OCI-LY7 (cell line): ENCODE measurements at regions not wholly inside any gene's neighbourhood (a gene's known extent, or its start where the extent isn't known, plus 50 kb on each side); places are given as distances from the start of the nearest gene placed in this dataset.

Source experiments
- BruUV-seq: library from RNA; stranded (reverse); fragments of 400-500 nt; replicated peaks from 2 replicates; lab custom pipeline; 2021; lab: Mats Ljungman, UMichigan
- CTCF ChIA-PET: fragments of 300-600 bp; sonication (Branson Sonifier 250); formaldehyde crosslinking; loops from one replicate; lab custom pipeline; 2022; ENCODE audit warnings: antibody characterized with exemption; ENCODE audit not compliant: unreplicated experiment; lab: Charles Lee
- POLR2A ChIA-PET: fragments of 300-600 bp; sonication (Branson Sonifier 250); formaldehyde crosslinking; loops from one replicate; lab custom pipeline; 2022; ENCODE audit warnings: antibody characterized with exemption; lab: Charles Lee
- DNase-seq: peaks from one replicate; pipeline ENCODE4 v3.0.0-alpha.2; 2015; ENCODE audit warnings: low spot score
- H2AFZ ChIP-seq: fragments of 200-600 bp; sonication (generic), shearing (Covaris generic); 2 replicates; pipeline ENCODE4 v1.6.1; 2014; ENCODE audit warnings: mild to moderate bottlenecking, antibody characterized with exemption, low read length, moderate library complexity
- H3K27ac ChIP-seq: fragments of 200-600 bp; sonication (generic); 2 replicates; pipeline ENCODE4 v1.5.1; 2014; ENCODE audit warnings: mixed run types, low read depth, mild to moderate bottlenecking, moderate library complexity, low read length, inconsistent platforms; ENCODE audit not compliant: poor library complexity, severe bottlenecking
- H3K36me3 ChIP-seq: fragments of 200-600 bp; sonication (generic); 2 replicates; pipeline ENCODE4 v1.6.1; 2014; ENCODE audit warnings: mild to moderate bottlenecking, antibody characterized with exemption, low read length, moderate library complexity, mixed read lengths; ENCODE audit not compliant: insufficient read depth
- H3K4me1 ChIP-seq: fragments of 200-600 bp; sonication (generic); 2 replicates; pipeline ENCODE4 v1.5.1; 2014; ENCODE audit warnings: mild to moderate bottlenecking, low read length; ENCODE audit not compliant: insufficient read depth, poor library complexity, severe bottlenecking
- H3K4me2 ChIP-seq: fragments of 200-600 bp; sonication (generic); 2 replicates; pipeline ENCODE4 v1.6.1; 2014; ENCODE audit warnings: mild to moderate bottlenecking, low read length
- H3K4me3 ChIP-seq: fragments of 200-600 bp; sonication (generic); 2 replicates; pipeline ENCODE4 v1.5.1; 2014; ENCODE audit warnings: mild to moderate bottlenecking, low read depth, low read length; ENCODE audit not compliant: poor library complexity, severe bottlenecking
- H3K79me2 ChIP-seq: fragments of 200-600 bp; sonication (generic); 2 replicates; pipeline ENCODE4 v1.6.1; 2016; ENCODE audit warnings: low read depth, mild to moderate bottlenecking, low read length, moderate library complexity, mixed read lengths; ENCODE audit not compliant: insufficient read depth
- H3K9me2 ChIP-seq: fragments of 200-600 bp; sonication (generic); 2 replicates; pipeline ENCODE4 v1.6.1; 2016; ENCODE audit warnings: mild to moderate bottlenecking, low read length, mixed read lengths; ENCODE audit not compliant: insufficient read depth
- H3K9me3 ChIP-seq: fragments of 200-600 bp; sonication (generic); 2 replicates; pipeline ENCODE4 v1.6.1; 2014; ENCODE audit warnings: mild to moderate bottlenecking, mixed run types, low read length, mixed read lengths
- H4K20me1 ChIP-seq: fragments of 200-600 bp; sonication (generic); 2 replicates; pipeline ENCODE4 v1.6.1; 2014; ENCODE audit warnings: mild to moderate bottlenecking, antibody characterized with exemption, low read length, moderate library complexity, mixed read lengths; ENCODE audit not compliant: insufficient read depth
- EZH2phosphoT487 ChIP-seq: fragments of 200-600 bp; sonication (generic); IDR thresholded peaks from 2 replicates; pipeline ENCODE4 v1.6.1; 2018; ENCODE audit warnings: low read depth, borderline replicate concordance, mild to moderate bottlenecking, mixed run types, antibody characterized with exemption, low read length, moderate library complexity, mixed read lengths
- intact Hi-C: fragments of 100-400 bp; cut with micrococcal nuclease; formaldehyde crosslinking; loops from one replicate; pipeline ENCODE4 v1.10.0; 2022; ENCODE audit not compliant: unreplicated experiment
- TF ChIP-seq, protein P1 (sequence below): fragments of 200-600 bp; sonication (generic); conservative IDR thresholded peaks from 2 replicates; pipeline ENCODE4 v1.5.1; 2014; ENCODE audit warnings: mild to moderate bottlenecking, antibody characterized with exemption, low read length, moderate library complexity, mixed read lengths

DNA sequence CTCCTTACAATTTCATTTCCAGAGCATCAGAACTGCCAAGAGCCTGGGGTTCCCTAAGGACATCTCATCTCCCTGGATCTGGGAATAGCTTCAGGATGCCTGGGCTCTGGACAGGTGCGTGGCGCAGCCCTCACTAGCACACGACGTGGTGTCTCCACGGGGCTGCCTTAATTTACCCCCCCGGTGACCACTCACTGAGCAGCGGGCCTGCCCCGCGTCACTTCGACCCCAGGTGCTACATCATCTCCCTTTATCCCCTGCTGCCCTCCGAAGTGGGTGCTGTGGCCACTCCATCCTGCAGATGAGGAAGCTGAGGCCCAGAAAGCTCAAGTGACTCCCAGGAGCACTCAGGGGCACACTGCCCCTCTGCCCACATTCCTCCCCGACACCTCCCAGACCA lies 177.8 kb upstream of the SFSWAP start:
- Histone ChIP-seq H3K9me2 (no peaks in the 10 kb centered on the region), H3K4me3 (no peak overlapping the region), H2AFZ (no peak overlapping the region), H3K4me1 (no peaks in the 10 kb centered on the region), H3K79me2 (no peaks in the 10 kb centered on the region), H4K20me1 (no peaks in the 10 kb centered on the region), H3K36me3 (no peaks in the 10 kb centered on the region), H3K27ac (no peak overlapping the region), H3K4me2 (no peak overlapping the region), H3K9me3 (no peaks in the 10 kb centered on the region)
- intact Hi-C loops, result no loop called here
- POLR2A ChIA-PET, result no interaction called here
- no peak for TF ChIP-seq EZH2phosphoT487
- TF ChIP-seq, protein P1, sequence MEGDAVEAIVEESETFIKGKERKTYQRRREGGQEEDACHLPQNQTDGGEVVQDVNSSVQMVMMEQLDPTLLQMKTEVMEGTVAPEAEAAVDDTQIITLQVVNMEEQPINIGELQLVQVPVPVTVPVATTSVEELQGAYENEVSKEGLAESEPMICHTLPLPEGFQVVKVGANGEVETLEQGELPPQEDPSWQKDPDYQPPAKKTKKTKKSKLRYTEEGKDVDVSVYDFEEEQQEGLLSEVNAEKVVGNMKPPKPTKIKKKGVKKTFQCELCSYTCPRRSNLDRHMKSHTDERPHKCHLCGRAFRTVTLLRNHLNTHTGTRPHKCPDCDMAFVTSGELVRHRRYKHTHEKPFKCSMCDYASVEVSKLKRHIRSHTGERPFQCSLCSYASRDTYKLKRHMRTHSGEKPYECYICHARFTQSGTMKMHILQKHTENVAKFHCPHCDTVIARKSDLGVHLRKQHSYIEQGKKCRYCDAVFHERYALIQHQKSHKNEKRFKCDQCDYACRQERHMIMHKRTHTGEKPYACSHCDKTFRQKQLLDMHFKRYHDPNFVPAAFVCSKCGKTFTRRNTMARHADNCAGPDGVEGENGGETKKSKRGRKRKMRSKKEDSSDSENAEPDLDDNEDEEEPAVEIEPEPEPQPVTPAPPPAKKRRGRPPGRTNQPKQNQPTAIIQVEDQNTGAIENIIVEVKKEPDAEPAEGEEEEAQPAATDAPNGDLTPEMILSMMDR, result no peak
- DNase-seq, result no peak
- no TSS peak for BruUV-seq
- CTCF ChIA-PET, result no interaction called here

DNA sequence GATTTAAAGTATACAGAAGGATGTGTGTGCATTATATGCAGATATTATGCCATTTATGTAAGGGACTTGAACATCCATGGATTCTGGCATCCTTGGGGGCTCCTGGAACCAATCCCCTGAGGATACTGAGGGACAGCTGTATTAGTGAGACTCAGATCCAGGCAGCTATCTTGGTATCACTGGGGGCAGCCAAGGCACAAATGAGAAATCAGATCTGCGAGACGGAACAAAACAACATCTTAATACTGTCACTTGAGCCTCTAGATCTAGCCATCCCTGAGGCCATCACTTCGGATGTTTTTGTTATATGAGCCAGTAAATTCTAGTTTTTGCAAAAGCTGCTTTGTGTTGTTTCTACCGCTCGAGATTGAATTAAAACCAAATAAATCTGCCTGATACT lies 175.1 kb upstream of the SFSWAP start:
- intact Hi-C loops, result no loop called here
- DNase-seq, result no peak
- no TSS peak for BruUV-seq
- Histone ChIP-seq H3K9me3 (no peaks in the 10 kb centered on the region), H3K4me1 (no peaks in the 10 kb centered on the region), H3K79me2 (no peaks in the 10 kb centered on the region), H3K4me3 (no peak overlapping the region), H4K20me1 (no peaks in the 10 kb centered on the region), H2AFZ (no peak overlapping the region), H3K4me2 (no peak overlapping the region), H3K9me2 (no peaks in the 10 kb centered on the region), H3K27ac (no peak overlapping the region), H3K36me3 (no peaks in the 10 kb centered on the region)
- TF ChIP-seq, protein P1, result no peak
- no peak for TF ChIP-seq EZH2phosphoT487
- CTCF ChIA-PET, result no interaction called here
- POLR2A ChIA-PET, result no interaction called here

DNA sequence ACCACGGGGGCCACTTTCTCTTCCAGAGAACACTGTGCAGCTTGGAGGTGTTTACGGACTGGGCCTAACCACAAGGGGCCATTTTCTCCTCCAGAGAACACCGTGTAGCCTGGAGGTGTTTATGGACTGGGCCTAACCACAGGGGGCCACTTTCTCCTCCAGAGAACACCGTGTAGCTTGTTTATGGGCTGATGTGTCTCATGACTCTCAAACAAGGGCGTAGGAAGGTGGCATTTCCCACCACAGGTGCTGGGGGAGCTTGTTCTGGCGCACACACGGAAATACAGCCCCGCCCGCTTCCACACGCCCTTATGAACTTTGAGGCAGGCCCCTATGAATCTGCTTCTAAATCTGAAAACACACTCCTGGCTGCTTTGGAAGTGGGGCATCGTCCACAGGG lies 174.6 kb upstream of the SFSWAP start:
- Histone ChIP-seq H2AFZ (no peak overlapping the region), H3K27ac (no peak overlapping the region), H3K9me2 (no peaks in the 10 kb centered on the region), H3K9me3 (no peaks in the 10 kb centered on the region), H4K20me1 (no peaks in the 10 kb centered on the region), H3K79me2 (no peaks in the 10 kb centered on the region), H3K4me2 (no peak overlapping the region), H3K4me3 (no peak overlapping the region), H3K36me3 (no peaks in the 10 kb centered on the region), H3K4me1 (no peaks in the 10 kb centered on the region)
- no peak for DNase-seq
- BruUV-seq, result no TSS peak
- ChIA-PET CTCF (no interaction called here), POLR2A (interaction anchor here (0.7 kb wide), 1 partner anchor 307 kb away, joined by 5 read pairs; no protein-coding TSS in a partner anchor)
- no peak for TF ChIP-seq EZH2phosphoT487
- TF ChIP-seq, protein P1, result no peak
- intact Hi-C loops, result no loop called here
